Hematopoietic multipotent progenitor cell treated with erythropoietin and hydrocortisone succinate and interleukin-3 and kit ligand, for 15 days (in vitro differentiated cells): ENCODE measurements at regions not wholly inside any gene's neighbourhood (a gene's known extent, or its start where the extent isn't known, plus 50 kb on each side); places are given as distances from the start of the nearest gene placed in this dataset.

Experiments used
- DNase-seq: peaks from one replicate; pipeline ENCODE4 v3.0.0-alpha.2; 2015; ENCODE audit warnings: low spot score

DNA sequence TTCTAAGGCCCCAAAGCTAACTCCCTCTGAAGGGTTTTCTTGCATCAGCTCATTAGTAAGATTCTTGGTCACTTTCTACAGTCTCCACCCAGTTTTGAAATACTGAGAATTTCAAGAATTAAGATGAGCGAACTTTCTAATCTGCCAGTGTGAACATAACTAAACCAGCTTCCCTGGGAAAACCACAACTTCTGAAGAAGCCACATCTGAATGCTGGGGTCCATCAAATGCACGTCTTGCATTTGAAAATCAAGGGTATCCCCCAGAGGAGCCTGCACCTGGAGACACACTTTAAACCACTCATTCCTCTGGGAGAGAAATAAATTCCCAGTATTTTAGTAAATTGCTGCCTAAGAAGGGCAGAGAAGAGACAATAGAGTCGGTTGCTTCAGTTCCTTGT lies 292.1 kb upstream of the CDH4 start:
- DNase-seq: no peak

DNA sequence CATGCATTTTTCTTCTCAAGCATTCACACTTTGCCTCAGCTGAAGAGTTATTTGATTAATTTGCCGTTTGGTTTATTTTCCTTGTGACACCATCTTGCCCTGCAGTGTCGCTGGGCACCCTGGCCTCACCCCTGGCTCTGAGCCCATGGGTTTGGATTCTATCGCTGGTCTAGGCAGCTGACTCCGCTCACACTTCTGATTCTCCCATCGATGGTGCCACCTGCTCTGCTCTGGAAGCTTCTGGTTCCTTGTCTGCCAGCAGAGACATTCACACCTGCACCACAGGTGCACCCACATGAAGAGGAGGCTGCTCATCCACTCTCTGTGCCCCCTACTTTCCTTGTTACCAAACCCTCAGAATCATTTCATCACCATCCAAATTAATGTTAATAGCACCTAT lies 291.6 kb upstream of the CDH4 start:
- DNase-seq: no peak

DNA sequence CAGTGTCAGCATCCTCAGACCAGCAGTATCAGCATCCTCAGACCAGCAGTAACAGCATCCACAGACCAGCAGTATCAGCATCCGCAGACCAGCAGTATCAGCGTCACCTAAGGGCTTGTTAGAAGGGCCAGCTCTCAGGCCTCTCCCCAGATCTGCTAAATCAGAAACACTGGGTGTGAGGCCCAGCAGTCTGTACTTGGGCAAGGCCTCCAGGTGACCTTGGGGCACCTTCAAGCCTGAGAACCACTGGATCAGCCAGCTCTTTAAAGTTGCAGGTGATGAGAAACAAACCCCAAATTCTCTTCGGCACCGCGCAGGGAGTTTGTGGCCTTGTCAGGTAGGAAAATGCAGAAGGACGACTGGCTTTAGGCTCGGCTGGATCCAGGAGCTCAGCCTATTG lies 290.5 kb upstream of the CDH4 start:
- no peak for DNase-seq

DNA sequence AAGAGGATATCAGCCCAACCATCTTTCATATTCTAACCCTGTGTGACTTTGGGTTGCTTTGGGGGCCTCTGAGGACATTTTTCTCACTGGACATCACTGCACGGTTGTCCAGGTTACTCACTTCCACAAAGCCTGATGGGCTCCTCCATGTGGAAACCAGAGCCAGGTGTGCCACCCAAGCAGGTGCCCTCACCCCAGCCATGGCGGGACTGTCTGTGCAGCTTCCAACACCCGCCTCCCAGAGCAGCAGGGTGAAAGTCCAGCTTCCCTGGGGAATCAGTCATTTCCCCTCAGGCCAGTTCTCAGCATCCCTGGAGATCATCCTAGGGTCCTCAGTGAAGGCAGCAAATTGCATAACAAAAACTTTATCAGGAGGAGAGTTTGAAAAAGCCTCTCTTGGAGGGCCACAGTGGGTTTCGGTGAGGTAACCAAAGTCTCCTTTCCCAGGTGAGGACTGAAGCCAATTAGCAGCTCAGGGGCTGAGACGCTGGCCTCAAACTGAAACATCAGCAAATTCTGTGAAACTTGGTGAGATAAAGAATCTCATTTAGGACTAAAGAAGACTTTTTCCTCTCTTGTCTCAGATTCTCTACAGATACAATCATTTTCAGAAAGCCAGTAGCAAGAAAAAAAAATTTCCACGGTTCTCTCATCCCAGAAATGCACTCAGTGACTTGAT lies 289.6 kb upstream of the CDH4 start:
- DNase-seq: no peak

DNA sequence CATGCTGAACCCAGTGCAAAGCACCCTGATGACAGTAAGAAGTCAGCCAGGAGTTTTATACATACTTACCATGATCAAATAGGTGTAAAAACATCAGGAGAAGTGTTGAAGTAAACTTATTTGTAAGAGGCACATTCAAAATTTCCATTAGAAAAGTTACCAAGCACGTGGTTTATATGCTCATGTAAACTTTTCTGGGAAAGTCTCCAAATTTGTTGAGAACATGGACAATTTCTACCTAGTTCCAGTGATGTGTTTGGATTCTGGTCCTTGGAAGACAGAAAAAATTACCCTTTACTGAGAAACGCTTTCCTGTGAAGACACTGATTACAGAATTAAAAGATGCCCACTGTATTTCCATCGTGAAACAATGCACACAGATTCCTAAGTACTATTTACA lies 288.9 kb upstream of the CDH4 start:
- DNase-seq: no peak

DNA sequence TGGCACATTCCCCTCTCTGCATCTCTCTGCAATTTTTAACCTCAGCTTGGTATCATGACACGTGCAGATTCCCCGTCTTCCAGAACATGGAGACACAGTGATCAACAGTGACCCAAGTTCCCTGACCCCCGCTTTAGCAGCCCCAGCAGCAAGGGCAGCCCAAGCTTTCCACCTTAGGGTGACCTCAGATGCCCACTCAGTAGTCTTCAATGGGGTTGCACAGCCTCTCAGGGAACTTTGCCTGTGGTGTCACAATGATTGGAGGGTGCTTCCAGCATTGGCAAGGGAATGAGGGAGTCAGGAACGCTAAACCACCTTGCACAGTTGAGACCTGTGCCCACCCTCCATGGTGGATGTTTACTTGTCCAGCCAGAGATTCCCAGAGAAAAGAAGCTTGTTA lies 287.1 kb upstream of the CDH4 start:
- no peak for DNase-seq

DNA sequence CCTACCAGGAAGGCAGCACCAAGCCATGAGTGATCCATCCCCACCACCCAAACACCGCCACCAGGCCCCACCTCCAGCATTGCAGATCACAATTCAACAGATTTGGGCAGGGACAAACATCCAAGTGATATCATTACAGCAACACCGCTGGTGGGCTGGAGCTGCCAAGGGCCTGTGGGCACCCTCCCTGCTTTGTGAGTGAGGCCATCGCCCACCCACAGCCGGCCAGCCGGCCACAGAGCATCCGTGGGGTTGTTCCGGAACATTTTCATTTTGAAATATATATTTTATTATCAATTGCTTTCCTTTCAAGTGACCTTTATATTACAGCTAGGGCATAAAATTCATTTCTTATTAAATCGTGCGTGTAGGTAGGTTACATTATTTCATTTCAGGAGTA lies 286.0 kb upstream of the CDH4 start:
- no peak for DNase-seq

DNA sequence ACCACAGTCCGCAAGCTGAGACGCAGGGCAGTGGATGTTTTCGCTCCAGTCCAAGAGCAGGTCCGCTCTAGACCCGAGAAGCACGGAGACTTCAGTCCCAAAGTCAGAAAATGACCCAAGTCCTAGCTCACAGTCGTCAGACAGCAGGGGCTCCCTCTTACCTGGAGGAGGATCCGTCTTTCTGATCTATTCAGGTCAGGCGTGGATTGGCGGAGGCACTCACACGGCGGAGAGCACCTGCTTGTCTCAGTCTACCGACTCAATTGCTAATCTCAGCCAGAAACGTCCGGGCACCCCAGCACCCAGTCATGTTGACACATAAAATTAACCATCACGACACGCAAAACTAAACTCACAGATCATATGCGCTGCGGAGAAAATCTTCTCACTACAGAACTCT lies 285.3 kb upstream of the CDH4 start:
- DNase-seq: no peak

DNA sequence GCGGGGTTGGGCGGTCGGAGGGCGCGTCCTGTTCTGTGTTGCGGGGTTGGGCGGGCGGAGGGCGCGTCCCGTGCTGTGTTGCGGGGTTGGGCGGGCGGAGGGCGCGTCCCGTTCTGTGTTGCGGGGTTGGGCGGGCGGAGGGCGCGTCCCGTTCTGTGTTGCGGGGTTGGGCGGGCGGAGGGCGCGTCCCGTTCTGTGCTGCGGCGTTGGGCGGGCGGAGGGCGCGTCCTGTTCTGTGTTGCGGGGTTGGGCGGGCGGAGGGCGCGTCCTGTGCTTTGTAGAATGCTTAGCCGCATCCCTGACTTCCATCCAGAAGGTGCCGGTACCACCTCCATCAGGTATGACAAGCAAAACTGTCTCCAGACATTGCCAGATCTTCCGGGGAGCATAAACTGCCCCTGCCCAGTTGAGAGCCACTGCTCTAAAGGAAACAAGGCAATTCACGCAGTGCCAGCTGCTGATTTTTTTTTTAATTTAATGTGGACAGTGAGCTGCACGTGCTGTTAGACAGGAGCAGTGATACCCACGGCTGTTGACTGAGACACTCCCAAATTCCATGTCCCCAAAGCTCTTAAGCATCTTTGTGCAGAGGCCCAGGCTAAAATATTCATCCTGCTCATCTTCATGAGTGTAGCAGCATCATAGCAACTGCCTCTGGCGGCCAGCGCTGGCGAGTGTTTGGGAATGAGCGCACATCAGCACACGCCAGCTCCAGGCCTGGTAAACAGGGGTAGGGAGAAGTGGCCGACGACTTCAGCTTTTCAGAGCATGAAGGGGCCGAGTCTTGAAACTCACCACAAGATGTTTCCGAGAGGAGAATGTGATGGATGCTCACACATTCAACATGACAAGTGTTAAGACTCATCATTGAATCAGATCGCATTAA lies 284.4 kb upstream of the CDH4 start:
- no peak for DNase-seq

DNA sequence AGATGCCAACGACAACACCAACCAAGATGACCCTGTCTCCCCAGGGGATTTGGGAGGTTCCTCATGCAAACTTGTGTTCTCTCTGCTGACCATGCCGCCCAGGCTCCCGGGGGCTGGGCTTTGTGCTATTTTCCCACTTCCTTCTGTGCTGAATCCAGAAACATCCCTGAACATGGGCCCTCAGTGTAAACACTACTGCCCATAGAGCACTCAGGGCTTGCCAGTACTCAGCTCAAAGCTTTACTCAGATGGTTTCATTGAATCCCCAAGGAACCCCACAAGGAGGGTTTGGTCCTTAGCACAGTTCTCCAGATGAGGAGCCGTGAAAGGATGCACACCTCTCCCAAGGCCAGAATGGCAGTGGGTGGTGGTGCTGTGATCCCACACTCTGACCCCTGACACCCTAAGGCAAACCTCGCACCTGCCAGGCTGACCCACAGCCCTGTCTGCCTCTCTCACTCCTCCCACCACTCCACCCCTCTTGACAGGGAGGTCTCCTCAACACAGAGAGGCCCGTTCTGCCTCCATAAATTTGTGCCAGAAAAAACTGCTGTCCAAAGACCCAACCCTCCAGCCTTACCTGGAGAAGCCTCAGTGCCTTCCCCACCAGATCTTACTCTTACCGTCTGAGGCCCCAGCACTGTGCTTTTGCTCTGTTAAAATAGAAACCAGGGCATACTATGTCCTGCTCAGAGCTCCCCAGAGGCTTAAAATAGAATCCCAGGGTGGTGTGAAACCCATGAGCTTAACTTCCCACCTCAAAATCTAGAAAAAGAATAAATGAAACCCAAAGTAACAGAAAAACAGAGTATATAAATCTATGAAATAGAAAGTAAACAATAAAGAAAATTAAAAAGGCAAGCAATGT lies 283.0 kb upstream of the CDH4 start:
- DNase-seq: no peak

DNA sequence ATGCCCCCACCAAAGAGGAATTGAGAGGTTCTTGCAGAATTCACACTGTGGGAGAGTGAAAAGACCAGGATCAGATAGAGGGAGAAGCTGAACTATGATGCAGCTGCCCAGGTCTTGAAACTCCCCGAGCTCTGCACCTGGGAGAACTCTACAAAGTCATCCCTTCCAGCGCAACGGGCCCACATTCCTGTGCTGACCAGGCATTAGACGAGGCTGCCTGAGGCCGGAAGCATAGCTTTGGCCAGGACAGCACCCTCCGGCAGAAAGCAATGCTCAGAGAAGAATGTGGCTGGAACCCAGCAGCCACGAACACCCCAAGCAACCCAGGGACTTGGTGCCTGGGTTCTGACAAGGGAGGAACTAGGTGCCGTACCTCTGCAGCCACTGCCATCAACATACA lies 281.5 kb upstream of the CDH4 start:
- DNase-seq: no peak

DNA sequence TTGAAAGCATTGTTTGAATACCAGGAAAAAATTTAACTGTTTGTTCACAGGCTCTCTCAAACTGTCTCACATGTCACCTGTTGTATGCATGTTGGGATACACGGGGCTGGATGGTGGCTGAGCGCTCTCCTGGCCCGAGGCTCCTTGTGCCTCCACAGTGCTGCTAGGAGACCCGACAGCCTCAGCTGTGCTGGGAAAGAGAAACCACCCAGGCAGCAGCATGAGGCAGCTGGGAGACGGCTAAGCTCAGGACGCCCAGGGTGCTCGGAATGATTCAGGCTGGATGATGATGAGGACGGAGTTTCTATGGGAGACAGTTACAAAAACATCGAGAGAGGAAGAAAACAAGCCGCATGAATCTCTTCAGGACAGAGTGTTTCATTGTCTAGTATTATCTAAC lies 278.0 kb upstream of the CDH4 start:
- DNase-seq: no peak

DNA sequence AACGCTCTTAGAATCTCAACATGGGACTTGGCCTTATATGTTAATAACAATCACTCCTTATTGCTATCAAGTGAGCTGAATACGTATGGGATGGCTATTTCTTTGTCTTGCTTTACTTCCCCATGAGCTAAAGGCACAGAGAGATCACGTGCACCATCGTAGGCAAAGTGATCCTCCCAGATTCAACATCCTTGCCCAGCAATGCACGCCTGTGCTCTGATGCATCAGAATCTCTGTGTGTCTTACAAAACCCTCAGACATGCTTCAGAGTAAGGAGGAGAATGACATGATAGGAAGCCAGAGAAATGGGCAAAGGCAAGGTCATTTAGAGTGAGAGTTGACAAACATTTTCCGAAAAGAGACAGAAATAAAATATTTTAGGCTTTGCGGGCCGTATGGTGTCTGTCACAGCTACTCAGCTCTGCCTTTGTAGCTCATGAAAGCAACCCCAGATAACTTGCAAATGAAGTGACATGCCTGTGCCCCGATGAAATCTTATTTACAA lies 277.6 kb upstream of the CDH4 start:
- no peak for DNase-seq

DNA sequence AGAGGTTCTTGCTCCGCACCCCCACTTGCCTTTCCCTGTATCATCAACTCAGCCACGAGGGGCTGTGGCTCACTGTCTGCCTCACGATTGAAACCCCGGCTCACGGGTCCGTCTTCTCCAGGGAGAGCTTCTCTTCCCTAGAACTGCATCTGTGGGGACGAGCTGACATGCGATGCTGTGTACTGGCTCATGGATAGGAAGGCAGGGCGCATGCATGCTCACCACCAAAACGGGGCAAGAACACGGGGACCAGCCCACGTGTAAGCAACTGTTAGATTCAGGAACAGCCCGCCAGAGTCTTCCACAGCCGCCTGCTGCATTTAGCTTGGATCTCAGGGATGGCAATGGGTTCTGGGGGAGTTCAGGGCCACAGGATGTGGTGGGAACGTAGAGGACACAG lies 275.9 kb upstream of the CDH4 start:
- no peak for DNase-seq

DNA sequence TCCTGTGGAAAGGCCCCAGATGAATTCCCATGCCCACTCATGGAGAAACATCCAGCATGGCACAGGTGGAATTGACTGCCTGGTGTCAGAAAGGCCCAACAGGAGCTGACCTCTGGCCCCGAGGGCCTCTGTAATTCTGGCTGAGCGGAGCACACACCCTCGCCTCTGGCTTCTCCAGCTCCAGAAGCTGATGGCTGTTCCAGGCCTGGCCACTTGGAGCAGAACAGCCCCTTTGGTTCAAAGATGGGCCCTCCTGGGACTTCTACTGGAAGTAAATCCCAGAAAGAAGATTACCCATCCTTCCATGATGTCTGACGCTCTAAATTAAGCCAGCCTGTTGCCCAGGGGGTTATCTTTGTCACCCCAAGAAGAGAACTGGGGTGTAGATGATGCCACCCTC lies 275.1 kb upstream of the CDH4 start:
- DNase-seq: no peak

DNA sequence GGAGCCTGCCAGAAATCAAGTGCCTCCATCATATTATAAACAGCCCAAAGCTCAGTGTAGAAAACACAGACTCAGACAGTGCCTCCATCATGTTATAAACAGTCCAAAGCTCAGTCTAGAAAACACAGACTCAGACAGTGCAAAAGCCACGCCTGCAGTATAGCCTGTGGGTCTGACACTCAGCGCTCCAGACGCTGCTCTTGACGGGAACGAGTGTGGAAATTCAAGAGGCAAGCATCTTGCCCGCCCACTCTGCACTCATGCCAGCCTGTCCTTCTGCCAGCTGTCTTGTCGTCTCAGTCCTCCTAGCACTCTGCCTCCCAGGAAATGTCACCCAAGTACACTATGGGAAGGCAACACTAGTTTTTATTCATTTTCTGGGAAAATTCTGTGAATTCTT lies 274.2 kb upstream of the CDH4 start:
- no peak for DNase-seq

DNA sequence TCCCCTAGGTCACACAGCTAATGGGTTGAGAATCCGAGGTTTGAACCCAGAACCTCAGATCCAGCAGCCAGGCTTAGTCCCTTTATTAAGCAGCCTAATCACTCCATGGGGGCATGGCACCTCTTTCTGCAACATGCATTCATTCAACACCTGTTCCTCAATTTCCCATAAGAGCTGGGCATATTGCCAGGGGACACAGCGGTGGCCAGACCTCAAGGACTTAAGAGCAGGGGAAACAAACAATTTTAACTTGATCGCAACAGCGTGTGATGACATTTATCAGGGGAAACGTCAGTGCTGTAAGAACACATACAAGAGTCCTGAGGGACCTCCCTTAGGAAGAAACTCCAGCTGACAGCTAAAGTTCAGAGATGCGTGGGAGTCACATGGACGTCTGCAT lies 267.4 kb upstream of the CDH4 start:
- DNase-seq: no peak

DNA sequence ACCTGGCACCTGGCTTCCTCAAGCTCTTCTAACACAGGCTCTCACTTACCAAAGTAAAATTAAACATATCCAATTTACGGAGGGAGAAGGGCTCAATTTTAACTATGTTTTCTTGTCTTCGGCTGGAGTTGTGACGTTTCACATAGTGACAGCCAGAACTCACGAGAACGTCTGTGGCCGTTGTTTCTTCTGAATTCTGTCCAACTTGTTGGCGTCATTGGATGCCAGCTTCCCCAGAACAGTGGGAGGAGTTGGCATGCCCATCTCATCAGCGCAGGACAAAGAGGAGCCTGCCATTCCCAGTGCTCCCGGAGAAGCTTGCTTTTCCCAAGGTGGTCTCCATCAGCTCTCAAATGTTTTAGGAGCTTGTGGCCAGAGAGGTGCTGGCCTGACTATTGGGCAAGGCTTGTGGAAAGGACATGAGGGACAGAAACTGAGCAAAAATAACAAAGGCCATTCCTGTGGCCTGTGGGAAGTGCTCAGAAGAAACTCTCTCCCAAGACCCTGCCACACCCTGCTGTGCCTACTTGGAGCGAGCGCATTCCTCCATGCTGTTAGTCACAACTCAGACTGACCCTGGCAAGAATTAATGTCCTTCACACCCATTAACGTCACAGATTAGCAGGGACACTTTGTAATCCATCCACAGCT lies 265.4 kb upstream of the CDH4 start:
- DNase-seq: no peak

DNA sequence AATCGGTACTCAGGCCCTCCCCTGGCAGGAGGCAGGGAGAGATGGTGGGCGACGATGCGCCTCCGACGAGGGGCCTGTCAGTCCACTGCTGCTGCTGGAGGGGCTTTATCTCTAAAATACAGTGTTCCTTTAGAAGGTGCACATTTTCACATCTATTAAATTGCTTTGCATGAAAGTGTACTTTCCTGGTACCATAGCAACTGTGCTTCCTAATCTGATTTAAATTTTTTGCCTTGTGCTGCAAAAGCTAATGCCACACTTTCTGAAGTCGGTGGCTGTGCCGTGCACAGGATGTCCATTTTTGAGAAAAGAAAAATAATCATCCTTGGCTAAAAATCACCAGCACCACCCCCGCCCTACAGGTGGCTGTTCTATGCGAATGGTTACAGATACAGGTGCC lies 262.0 kb upstream of the CDH4 start:
- DNase-seq: no peak

DNA sequence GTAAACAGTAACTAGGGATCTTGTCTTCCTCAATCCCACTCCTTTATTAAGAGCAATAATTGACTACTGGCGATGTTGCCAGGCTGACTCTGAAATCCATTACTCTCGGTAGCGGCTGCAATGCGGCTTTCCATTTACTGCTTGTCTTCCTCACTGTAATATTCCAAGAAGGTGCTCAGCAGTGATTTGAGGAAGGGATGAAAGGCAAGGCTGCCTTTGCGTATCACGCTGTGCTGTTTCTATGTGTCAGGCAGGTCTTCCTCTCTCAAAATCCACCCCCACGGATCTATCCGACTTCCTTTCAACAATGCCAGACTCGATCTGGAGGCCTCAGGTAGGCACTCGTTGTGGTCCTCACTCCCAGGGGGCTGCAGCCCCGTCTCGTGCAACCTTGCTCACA lies 261.4 kb upstream of the CDH4 start:
- DNase-seq: no peak

DNA sequence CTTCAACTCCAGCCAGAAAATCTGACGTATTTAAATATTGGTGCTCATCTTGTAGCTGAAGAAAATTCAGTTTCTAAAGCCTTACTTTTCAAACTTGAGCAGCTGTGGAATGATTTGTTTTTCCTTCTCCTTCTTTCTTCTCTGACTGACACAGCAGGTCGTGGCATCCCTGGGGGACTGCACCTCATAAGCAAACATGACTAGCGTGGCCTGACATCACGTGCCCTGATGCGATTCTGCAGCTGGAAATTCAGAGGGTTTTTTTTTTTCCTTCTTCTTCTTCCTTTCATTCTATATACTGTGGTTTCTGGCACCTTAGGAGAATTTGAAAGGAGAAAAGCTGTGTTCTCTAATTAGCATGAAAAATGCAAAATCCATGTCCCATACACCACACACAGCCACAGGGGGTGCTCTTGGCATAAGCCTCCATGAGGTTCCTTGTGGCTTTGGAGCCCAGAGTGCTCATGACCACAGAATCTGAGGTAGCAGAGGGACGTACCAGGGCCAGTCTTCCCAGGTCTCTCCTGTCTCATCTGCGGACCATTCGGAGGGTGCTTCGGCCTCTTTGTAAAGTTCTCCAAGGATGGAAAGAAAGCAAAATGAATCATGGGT lies 258.5 kb upstream of the CDH4 start:
- no peak for DNase-seq

DNA sequence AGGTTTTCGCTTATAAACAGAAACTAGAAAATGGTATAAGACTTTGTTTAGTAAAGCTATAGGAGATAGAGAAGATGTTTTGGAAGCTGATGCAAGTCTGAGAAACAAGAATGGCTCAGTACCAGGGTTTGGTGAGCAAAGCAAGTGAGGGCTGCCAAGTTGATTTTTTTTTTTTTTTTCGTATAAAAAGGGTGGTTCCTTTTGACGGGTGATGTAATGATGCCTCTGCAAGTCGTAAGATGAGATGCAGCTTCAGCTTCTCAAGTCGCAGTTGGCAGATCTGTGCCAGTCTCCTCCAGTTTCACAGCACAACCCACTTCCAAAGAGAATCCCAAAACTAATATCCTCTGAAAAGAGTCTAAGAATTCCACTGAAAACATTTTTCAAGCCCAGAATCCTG lies 252.8 kb upstream of the CDH4 start:
- no peak for DNase-seq
